Pulmonary artery endothelial cell (primary cell): ENCODE measurements at regions not wholly inside any gene's neighbourhood (a gene's known extent, or its start where the extent isn't known, plus 50 kb on each side); places are given as distances from the start of the nearest gene placed in this dataset.

Experiments used
- DNase-seq: peaks from one replicate; pipeline ENCODE4 v3.0.0-alpha.2; 2011; ENCODE audit warnings: low read depth, low spot score

GRCh38 chr3:64760258-64760657 lies 72.5 kb upstream of the ADAMTS9 start:
- no peak for DNase-seq

GRCh38 chr3:64759811-64760210 lies 72.0 kb upstream of the ADAMTS9 start:
- no peak for DNase-seq

GRCh38 chr3:64756398-64756986 lies 68.7 kb upstream of the ADAMTS9 start:
- DNase-seq, result no peak

GRCh38 chr3:64748244-64748904 lies 60.6 kb upstream of the ADAMTS9 start:
- no peak for DNase-seq

- DNase-seq, result no peak
These were observed 59.9 kb upstream of the ADAMTS9 start for GRCh38 chr3:64747679-64748078.

- DNase-seq, result no peak
These were observed 56.1 kb upstream of the ADAMTS9 start for GRCh38 chr3:64743887-64744243.

GRCh38 chr3:64743156-64743886 lies 55.5 kb upstream of the ADAMTS9 start:
- DNase-seq, result no peak

GRCh38 chr3:64741341-64741740 lies 53.5 kb upstream of the ADAMTS9 start:
- no peak for DNase-seq

GRCh38 chr3:64739971-64740631 lies 52.3 kb upstream of the ADAMTS9 start:
- no peak for DNase-seq
